ENCODE measurements at regions not wholly inside any gene's neighbourhood (a gene's known extent, or its start where the extent isn't known, plus 50 kb on each side); places are given as distances from the start of the nearest gene placed in this dataset.
"Not testable (repeated sequence)": the region's sequence is repeated elsewhere in the genome, so short reads cannot be mapped to it uniquely, and the experiment has no call there.

GRCh38 chr1:147052143-147052542 is 114.0 kb downstream of the NBPF12 start:
- Histone ChIP-seq H3K27ac (ENCODE audit: low read depth in 1 of 3, low read length in 2 of 3) (no peak overlapping the region), H3K9me3 (ENCODE audit: control insufficient read depth in 2 of 2, insufficient read depth in 1 of 2, low read depth in 1 of 2, low read length in 1 of 2) (no peaks in the 10 kb centered on the region), H3K27me3 (ENCODE audit: control insufficient read depth in 3 of 3, insufficient read depth in 3 of 3, low read length in 3 of 3) (no peaks in the 10 kb centered on the region), H3K4me3 (ENCODE audit: low read depth in 1 of 3, low read length in 3 of 3) (no peak overlapping the region), H3K36me3 (ENCODE audit: control insufficient read depth in 3 of 3, insufficient read depth in 2 of 3, low read depth in 1 of 3, low read length in 3 of 3) (no peaks in the 10 kb centered on the region), H3K4me1 (ENCODE audit: control insufficient read depth in 3 of 3, insufficient read depth in 2 of 3, low read depth in 1 of 3, low read length in 2 of 3) (no peaks in the 10 kb centered on the region)
- DNase-seq (no peak), FAIRE-seq (no peak)
- 61 to 78% (median 63%) methylated on average over 8 of the region's 8 CpGs for WGBS, 3 donors

DNA sequence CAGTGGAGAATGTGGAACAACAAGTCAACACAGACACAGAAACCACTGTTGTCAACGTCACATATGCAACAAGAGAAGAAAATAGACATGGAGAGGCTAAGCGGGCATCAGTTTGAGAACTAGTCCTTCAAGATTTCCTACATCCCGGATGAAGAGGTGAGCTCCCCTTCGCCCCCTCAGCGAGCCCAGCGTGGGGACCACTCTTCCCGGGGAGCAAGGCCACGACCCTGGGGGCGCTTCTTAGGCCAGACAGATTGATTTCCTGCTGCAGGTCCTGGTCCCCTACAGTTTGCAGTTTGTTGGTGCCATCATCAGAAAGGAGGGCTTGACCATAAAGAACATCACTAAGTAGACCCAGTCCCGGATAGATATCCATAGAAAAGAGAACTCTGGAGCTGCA is 113.0 kb downstream of the NBPF12 start:
- FAIRE-seq, result no peak
- H3K27me3 ChIP-seq (ENCODE audit: control insufficient read depth in 3 of 3, insufficient read depth in 3 of 3, low read length in 3 of 3), result no peaks in the 10 kb centered on the region
- WGBS, 3 donors, result 82 to 92% (median 87%) methylated on average over 10 of the region's 10 CpGs

DNA sequence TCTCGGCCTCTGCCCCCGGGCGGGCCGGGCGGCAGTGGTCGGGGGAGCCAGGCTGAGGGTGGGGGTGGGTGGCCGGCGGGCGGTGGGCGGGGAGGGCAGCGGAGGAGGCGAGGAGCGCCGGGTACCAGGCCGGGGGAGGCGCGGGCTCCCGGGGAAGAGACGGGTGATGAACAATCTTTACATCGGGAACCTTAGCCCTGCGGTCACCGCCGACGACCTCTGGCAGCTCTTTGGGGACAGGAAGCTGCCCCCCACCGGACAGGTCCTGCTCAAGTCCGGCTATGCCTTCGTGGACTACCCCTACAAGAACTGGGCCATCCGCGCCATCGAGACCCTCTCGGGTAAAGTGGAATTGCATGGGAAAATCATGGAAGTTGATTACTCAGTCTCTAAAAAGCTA is 112.5 kb downstream of the NBPF12 start:
- H3K27me3 ChIP-seq (ENCODE audit: control insufficient read depth in 3 of 3, insufficient read depth in 3 of 3, low read length in 3 of 3), result no peaks in the 10 kb centered on the region
- DNase-seq (no peak), FAIRE-seq (no peak)
- no peak overlapping the region for H3K4me3 ChIP-seq (ENCODE audit: low read depth in 1 of 3, low read length in 3 of 3)
- no peaks in the 10 kb centered on the region for H3K4me1 ChIP-seq (ENCODE audit: control insufficient read depth in 3 of 3, insufficient read depth in 2 of 3, low read depth in 1 of 3, low read length in 2 of 3)
- no peaks in the 10 kb centered on the region for H3K36me3 ChIP-seq (ENCODE audit: control insufficient read depth in 3 of 3, insufficient read depth in 2 of 3, low read depth in 1 of 3, low read length in 3 of 3)
- H3K9me3 ChIP-seq (ENCODE audit: control insufficient read depth in 2 of 2, insufficient read depth in 1 of 2, low read depth in 1 of 2, low read length in 1 of 2), result no peaks in the 10 kb centered on the region
- WGBS, 3 donors, result 89 to 96% (median 95%) methylated on average over 22 to 31 of the region's 31 CpGs
- no peak overlapping the region for H3K27ac ChIP-seq (ENCODE audit: low read depth in 1 of 3, low read length in 2 of 3)

More for the DNA sequence above, 113.0 kb downstream of the NBPF12 start:
- H3K4me1 ChIP-seq (ENCODE audit: control insufficient read depth in 3 of 3, insufficient read depth in 2 of 3, low read depth in 1 of 3, low read length in 2 of 3), result no peaks in the 10 kb centered on the region
- H3K9me3 ChIP-seq (ENCODE audit: control insufficient read depth in 2 of 2, insufficient read depth in 1 of 2, low read depth in 1 of 2, low read length in 1 of 2), result no peaks in the 10 kb centered on the region
- H3K27ac ChIP-seq (ENCODE audit: low read depth in 1 of 3, low read length in 2 of 3), result no peak overlapping the region
- no peak for DNase-seq
- H3K36me3 ChIP-seq (ENCODE audit: control insufficient read depth in 3 of 3, insufficient read depth in 2 of 3, low read depth in 1 of 3, low read length in 3 of 3), result no peaks in the 10 kb centered on the region
- no peak overlapping the region for H3K4me3 ChIP-seq (ENCODE audit: low read depth in 1 of 3, low read length in 3 of 3)

DNA sequence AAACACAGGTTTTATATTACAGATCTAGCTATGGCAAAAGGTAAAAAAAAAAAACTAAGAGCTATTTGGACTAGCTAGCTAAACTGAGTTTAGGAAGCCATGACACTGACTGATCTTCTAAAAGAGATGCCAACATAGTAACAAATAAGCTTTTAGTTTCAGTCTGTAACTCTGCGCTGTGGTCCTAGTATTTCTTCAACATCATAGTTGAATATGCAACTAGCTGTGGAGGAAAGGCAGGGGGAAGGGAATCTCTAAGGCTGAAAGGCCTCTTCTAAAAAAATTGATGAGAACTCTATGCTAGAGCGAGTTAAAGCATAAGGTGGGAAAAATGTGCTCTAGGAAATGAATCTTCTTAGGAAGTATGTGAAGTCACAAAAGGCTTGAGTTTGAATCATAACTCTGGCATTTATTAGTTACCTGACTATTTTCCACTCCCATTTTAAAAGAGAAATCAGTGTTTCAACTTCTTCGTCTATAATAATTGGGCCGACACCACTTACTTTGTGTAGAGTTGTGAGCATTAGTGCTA is 108.8 kb downstream of the NBPF12 start:
- H3K4me3 ChIP-seq (ENCODE audit: low read depth in 1 of 3, low read length in 3 of 3); H3K27me3 ChIP-seq (ENCODE audit: control insufficient read depth in 3 of 3, insufficient read depth in 3 of 3, low read length in 3 of 3); FAIRE-seq; H3K9me3 ChIP-seq (ENCODE audit: control insufficient read depth in 2 of 2, insufficient read depth in 1 of 2, low read depth in 1 of 2, low read length in 1 of 2); H3K36me3 ChIP-seq (ENCODE audit: control insufficient read depth in 3 of 3, insufficient read depth in 2 of 3, low read depth in 1 of 3, low read length in 3 of 3); DNase-seq; H3K27ac ChIP-seq (ENCODE audit: low read depth in 1 of 3, low read length in 2 of 3); H3K4me1 ChIP-seq (ENCODE audit: control insufficient read depth in 3 of 3, insufficient read depth in 2 of 3, low read depth in 1 of 3, low read length in 2 of 3): not testable (repeated sequence)
- WGBS, 3 donors, result 74 to 86% (median 80%) methylated on average over 4 of the region's 4 CpGs

- Histone ChIP-seq H3K4me1 (ENCODE audit: control insufficient read depth in 3 of 3, insufficient read depth in 2 of 3, low read depth in 1 of 3, low read length in 2 of 3) (no peaks in the 10 kb centered on the region), H3K27ac (ENCODE audit: low read depth in 1 of 3, low read length in 2 of 3) (no peak overlapping the region), H3K9me3 (ENCODE audit: control insufficient read depth in 2 of 2, insufficient read depth in 1 of 2, low read depth in 1 of 2, low read length in 1 of 2) (no peaks in the 10 kb centered on the region), H3K36me3 (ENCODE audit: control insufficient read depth in 3 of 3, insufficient read depth in 2 of 3, low read depth in 1 of 3, low read length in 3 of 3) (no peaks in the 10 kb centered on the region), H3K27me3 (ENCODE audit: control insufficient read depth in 3 of 3, insufficient read depth in 3 of 3, low read length in 3 of 3) (peaks cover 0 to 1% (median 0%) of the 10 kb centered on the region in 3 donors), H3K4me3 (ENCODE audit: low read depth in 1 of 3, low read length in 3 of 3) (no peak overlapping the region)
- FAIRE-seq (peak; percentile 89), DNase-seq (no peak)
- 26 to 52% (median 43%) methylated on average over 1 of the region's 1 CpG for WGBS, 3 donors
Measured at GRCh38 chr1:147046189-147046862, 108.2 kb downstream of the NBPF12 start.

All from small intestine (tissue), 7 donors.